GM08714 (cell line): ENCODE measurements at regions not wholly inside any gene's neighbourhood (a gene's known extent, or its start where the extent isn't known, plus 50 kb on each side); places are given as distances from the start of the nearest gene placed in this dataset.
"Not testable (repeated sequence)": the region's sequence is repeated elsewhere in the genome, so short reads cannot be mapped to it uniquely, and the experiment has no call there.

ENCODE experiments used
- H3K4me3 ChIP-seq: fragments of 200-500 bp; sonication (Bioruptor generic); 2 replicates; pipeline ENCODE4 v1.5.1; 2014; ENCODE audit warnings: mild to moderate bottlenecking, low read length, inconsistent platforms
- ZNF274 ChIP-seq: IDR thresholded peaks from 2 replicates; pipeline ENCODE4 v1.6.1; 2012; ENCODE audit warnings: mild to moderate bottlenecking, low read depth, low read length

DNA sequence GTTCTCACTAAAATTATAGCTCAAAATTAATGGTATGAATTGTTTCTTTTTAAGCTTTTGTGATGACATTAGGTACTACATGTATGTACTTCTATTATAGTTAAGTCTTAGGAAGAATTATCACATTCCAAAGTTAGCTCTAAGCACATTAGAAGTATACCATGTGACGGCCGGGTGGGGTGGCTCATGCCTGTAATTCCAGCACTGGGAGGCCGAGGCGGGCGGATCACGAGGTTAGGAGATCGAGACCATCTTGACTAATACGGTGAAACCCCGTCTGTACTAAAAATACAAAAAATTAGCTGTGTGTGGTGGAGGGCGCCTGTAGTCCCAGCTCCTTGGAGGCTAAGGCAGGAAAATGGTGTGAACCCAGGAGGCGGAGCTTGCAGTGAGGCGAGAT lies 1265.1 kb upstream of the SPRY2 start:
- H3K4me3 ChIP-seq: no peak overlapping the region
- no peak for TF ChIP-seq ZNF274

DNA sequence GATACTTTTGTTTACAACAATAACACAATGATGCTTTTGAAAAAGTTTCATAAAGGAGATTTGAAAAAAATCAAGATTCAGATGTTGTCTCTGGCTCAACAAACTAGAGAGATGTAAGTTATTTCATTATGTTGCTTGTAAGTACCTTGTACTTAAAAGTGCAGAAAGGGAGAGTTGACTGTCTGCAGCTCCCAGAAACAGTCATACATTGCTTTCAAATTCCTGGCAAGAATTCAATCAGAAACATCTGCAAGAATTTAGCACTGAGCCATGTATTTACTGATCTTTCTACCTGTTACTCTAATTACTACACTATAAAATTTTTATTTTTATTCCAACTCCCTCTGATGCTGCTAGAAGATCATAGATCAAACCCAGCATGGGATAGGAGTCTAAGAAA lies 1261.3 kb upstream of the SPRY2 start:
- H3K4me3 ChIP-seq: no peak overlapping the region
- no peak for TF ChIP-seq ZNF274

DNA sequence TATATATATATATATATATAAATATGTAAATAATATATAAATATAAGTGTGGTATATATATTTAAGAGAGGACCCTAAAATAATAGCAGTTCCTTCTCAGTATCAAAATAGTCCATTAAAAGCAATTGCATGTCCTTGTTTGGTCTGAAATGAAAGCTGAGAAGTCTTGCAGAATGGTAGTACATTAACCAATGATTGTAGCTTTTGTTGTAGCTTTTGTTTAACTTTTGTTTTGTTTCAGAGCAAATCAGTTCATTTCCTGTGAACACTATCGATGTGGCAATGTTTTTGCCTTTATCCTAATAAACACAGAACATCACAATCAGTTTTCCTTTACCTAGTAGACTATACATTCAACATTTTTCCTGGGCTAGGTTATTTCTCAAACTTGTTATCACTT lies 1256.2 kb upstream of the SPRY2 start:
- H3K4me3 ChIP-seq: no peak overlapping the region
- no peak for TF ChIP-seq ZNF274

DNA sequence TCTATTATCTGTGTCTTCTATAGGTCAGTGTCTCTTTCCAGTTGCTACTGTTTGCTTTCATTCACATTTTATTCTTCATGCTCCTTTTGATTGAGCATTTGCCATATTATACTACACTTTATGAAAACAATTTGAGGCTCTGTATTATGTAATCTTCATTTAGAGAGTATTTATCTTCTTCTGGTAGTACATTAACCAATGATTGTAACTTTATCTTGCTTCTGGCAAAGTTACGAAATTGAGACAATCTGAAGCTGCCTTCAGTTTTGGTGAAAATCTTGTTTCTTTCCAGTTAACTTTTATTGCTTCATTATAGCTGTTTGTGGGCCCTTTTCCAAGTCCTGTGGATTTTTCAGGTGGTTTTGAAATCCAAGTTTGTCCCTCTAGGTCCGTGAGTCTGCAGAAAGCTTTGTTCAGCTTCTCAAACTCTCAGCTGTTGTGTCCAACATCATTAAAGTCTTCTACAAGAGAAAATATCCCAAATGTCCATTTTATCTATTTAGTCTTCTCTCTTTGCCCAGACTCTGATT lies 1255.4 kb upstream of the SPRY2 start:
- no peak overlapping the region for H3K4me3 ChIP-seq

DNA sequence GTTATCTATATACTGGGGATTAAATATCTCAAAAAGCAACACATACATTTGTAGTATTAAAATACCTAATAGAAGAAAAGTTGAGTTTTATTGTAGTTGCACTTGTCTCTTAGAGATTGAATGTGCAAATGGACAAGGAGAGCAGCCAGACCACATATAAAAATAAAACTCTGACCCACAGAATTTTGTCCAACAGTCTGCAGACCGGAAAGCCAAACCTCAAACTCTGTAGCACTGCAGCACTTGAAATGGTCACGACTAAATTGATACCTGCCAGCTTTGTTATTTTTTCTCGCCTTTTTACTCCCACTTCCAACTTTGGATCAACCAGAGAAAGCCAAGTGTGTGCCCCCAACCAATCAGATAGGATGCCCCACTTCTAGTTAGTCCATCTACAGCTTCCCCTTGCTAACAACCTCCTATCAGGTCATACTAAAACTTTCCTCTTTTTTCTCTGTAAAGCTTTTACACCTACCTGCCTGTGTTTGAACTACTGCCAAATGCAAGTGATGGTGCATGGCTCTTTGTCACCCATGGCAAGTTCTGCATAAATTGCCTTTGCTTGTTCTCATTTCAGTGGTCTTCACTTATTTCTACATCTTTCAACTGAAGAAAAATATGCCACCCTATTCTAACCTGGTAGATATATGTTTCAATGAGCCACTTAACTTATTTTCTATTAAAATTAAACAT lies 1250.7 kb upstream of the SPRY2 start:
- TF ChIP-seq ZNF274: no peak
- H3K4me3 ChIP-seq: no peak overlapping the region

More for the DNA sequence above, 1255.4 kb upstream of the SPRY2 start:
- TF ChIP-seq ZNF274: no peak

DNA sequence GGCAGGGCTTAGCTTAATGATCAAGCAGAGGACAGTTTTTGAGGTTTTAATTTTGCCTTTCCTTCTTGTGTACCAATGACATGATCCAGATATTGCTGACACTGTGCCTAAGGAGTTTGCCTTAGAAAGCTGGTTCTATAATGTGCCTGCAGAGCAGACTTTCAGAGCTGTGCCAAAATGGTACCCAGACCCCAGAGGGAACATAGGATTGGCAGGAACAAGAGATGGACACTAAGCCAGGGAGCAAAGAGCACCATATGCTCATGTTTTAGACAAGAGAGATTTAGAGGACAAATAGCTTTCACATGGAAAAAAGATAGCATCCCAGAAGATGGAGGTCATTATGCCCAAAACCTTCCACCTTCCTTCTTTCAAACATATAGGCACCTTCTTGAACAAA lies 1241.5 kb upstream of the SPRY2 start:
- no peak overlapping the region for H3K4me3 ChIP-seq

DNA sequence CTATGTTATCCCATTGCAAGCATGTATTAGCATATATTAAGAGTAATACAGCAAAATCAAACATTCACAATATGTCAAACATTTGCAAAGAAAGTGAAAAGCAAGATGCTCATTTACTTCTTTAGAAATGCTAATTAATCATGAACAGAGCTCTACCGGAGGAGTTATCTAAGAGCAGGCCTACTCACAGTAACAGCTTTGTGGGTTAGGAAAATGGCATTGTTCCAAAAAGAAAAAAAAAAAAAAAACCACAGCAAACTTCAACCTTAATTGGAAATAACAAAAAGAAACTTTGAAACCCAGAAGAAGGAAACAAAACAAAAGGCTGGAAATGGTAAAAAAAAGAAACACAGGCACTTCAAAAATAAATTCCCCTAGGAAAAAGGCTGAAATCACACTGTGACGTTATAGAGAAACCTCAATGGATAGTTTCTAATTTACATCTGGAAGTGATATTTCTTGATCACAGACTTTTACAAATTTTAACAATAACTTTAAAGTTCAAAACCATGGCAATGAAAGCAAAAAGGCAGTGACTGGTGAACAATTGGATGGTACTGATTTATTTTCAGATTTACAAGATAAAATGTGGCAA lies 1236.8 kb upstream of the SPRY2 start:
- TF ChIP-seq ZNF274: no peak
- no peak overlapping the region for H3K4me3 ChIP-seq

More for the DNA sequence above, 1241.5 kb upstream of the SPRY2 start:
- no peak for TF ChIP-seq ZNF274

DNA sequence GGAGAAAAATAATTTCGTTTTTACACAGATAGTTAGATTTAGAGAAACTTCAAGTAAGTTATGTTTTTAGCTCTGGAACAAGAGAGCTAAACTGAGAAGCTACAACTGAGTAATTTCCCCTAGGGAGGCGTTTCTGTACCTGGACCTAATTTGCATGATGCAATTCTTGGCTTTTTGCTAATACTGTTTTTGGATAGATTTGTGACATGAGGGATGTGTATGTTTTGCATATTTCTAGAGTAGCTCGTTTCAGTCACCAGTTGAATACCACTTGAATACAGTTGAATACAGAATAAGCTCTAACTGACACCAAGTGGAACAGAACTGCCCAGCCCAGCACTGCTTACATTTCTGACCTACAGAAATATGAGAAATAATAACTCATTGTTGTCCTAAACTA lies 1227.9 kb upstream of the SPRY2 start:
- H3K4me3 ChIP-seq: no peak overlapping the region
- TF ChIP-seq ZNF274: no peak

DNA sequence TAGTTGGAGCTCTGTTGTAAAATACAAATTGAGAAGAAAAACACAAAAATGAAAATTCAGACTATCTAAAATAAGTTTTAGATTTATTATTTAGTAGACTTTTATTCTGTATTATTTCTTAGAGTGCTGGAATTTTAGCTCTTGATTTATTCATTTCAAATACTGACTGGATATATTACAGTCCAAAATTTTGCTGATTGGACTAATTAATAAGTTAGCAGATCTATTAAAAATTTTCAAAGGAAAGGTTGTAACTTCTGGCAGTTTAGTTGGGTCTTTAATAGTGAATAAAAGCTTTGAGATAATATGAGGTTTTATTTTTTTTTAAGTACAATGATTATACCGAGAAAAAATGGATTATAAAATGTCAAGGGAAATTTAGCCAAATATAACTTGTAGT lies 1224.9 kb upstream of the SPRY2 start:
- H3K4me3 ChIP-seq: no peak overlapping the region
- no peak for TF ChIP-seq ZNF274

DNA sequence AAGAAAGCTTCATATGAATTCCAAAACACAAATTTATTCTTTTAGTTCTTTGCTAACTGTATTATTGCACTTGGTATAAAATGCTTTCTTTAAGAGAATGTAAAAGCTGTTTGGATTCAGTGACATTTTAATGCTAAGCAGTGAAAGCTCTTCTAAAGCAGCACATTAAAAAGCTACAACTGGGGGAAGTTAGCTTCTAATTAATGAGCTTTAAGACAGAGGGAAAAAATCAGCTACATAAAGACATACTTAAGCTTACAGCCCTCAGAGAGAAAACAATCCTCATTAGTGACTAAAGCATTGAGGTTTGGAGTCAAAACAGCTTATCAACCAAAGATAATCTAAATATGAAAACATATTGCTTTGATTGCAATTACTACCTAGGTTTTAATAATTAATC lies 1222.2 kb upstream of the SPRY2 start:
- TF ChIP-seq ZNF274: no peak
- H3K4me3 ChIP-seq: no peak overlapping the region

DNA sequence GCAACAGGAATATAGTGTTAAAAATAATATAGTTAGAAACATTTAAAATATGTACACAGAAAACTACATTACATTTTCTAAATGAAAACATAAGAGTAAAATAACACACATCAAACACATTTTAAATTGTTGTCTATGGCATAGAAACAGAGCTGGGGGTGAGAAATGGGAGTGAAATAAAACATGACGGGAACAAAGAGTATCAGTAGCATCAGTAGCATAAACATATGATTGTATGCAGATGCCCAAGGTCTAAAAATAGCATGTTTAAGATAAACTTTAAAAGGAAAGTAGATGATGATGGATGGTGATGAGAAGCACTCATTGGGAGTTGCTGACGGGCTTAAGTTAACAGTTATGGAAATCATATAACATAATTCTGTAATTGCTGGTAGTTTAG lies 1221.7 kb upstream of the SPRY2 start:
- no peak overlapping the region for H3K4me3 ChIP-seq
- TF ChIP-seq ZNF274: no peak

DNA sequence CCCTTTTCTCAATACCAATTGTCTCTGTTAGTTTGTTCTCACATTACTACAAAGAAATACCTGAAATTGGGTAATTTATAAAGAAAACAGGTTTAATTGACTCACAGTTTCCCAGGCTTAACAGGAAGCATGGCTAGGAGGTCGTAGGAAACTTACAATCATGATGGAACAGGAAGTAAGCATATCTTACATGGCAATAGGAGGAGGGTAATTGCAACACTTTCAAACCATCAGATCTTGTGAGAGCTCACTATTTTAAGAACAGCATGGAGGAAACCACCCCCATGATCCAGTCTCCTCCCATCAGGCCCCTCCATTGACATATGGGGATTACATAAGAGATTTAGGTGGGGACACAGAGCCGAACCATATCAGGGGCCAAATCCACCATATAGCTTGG lies 1210.1 kb upstream of the SPRY2 start:
- H3K4me3 ChIP-seq: no peak overlapping the region
- no peak for TF ChIP-seq ZNF274

DNA sequence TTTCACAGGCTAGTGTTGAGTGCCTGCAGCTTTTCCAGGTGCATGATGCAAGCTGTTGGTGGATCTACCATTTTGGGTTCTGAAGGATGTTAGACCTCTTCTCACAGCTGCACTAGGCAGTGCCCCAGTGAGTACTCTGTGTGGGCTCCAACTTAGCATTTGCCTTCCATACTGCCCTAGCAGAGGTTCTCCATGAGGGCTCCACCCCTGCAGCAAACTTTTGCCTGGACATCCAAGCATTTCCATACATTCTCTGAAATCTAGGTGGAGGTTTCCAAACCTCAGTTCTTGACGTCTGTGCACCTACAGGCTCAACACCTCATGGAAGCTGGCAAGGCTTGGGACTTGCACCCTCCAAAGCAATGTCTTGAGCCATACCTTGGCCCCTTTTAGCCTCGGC lies 1205.4 kb upstream of the SPRY2 start:
- not testable (repeated sequence) for H3K4me3 ChIP-seq

DNA sequence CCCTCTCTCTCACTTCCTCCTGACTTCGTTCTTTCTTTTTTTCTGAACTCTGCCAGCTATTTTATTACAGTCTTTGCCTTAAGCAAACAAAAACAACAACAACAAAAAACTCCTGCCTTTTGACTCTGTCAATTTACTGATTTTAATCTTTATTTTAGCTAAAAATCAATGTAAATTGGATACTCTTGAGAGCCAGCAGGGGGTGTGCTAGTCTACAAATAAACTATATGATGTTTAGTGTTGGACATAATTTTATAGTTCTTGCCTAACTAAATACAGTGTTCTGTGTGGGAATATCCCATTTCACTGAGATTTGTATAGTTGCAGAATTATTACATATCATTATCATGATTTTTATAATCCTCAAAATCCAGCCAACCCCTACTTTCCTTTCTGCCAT lies 1199.9 kb upstream of the SPRY2 start:
- TF ChIP-seq ZNF274: no peak
- H3K4me3 ChIP-seq: no peak overlapping the region

DNA sequence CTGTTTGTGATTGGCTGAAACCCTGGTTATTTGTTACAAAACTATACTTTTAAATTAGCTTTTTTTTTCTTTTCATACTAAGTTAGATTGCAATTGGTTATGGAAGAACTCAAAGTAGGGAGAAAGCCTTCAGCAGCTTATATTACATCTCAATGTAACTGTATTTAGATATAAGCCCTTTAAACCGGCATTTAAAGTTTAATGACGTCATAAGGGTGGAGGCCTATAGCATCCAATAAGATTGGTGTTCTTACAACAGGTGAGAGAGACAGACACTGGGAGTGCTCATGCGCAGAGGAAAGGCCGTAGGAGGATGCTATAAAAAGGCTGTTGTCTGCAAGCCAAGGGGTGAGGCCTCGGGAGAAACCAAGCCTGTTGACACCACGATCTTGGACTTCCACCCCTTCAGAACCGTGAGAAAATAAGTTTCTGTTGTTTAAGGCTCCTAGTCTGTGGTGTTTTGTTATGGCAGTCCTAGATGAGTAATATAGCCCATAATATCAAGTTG lies 1198.8 kb upstream of the SPRY2 start:
- no peak for TF ChIP-seq ZNF274
- no peak overlapping the region for H3K4me3 ChIP-seq
